GM23338 (cell line): ENCODE measurements at regions not wholly inside any gene's neighbourhood (a gene's known extent, or its start where the extent isn't known, plus 50 kb on each side); places are given as distances from the start of the nearest gene placed in this dataset.

Source experiments
- ATAC-seq: fragments of 200-7000 bp; cut with Tn5 transposase; 3 replicates; pipeline ENCODE4 v1.9.1; 2020
- DNase-seq: peaks from one replicate; pipeline ENCODE4 v3.0.0-alpha.2; 2015; ENCODE audit warnings: low spot score
- H2AFZ ChIP-seq: fragments of 200-600 bp; sonication (generic); 2 replicates; pipeline ENCODE4 v1.8.0; 2016; ENCODE audit warnings: antibody characterized with exemption, mild to moderate bottlenecking, moderate library complexity
- H3F3A ChIP-seq: fragments of 200-600 bp; sonication (generic); replicated peaks from 2 replicates; pipeline ENCODE4 v1.8.0; 2017; ENCODE audit warnings: antibody characterized with exemption, mixed run types, low read depth
- H3K27ac ChIP-seq: fragments of 200-600 bp; sonication (generic); 2 replicates; pipeline ENCODE4 v1.6.1; 2016; ENCODE audit warnings: low read depth
- H3K27me3 ChIP-seq: fragments of 200-600 bp; sonication (generic); 2 replicates; pipeline ENCODE4 v1.8.0; 2016; ENCODE audit warnings: mild to moderate bottlenecking, mixed run types, moderate library complexity; ENCODE audit not compliant: insufficient read depth
- H3K36me3 ChIP-seq: fragments of 200-600 bp; sonication (generic); 2 replicates; pipeline ENCODE4 v1.8.0; 2016; ENCODE audit warnings: mild to moderate bottlenecking; ENCODE audit not compliant: insufficient read depth
- H3K4me1 ChIP-seq: fragments of 200-600 bp; sonication (generic); 2 replicates; pipeline ENCODE4 v1.8.0; 2016; ENCODE audit warnings: mild to moderate bottlenecking, moderate library complexity; ENCODE audit not compliant: insufficient read depth
- H3K4me2 ChIP-seq: fragments of 200-600 bp; sonication (generic); 2 replicates; pipeline ENCODE4 v1.7.1; 2017; ENCODE audit warnings: mixed run types
- H3K4me3 ChIP-seq: fragments of 200-600 bp; sonication (generic); 2 replicates; pipeline ENCODE4 v1.6.1; 2016; ENCODE audit warnings: mixed run types
- H3K79me2 ChIP-seq: fragments of 200-600 bp; sonication (generic); replicated peaks from 2 replicates; pipeline ENCODE4 v1.8.0; 2017; ENCODE audit warnings: mild to moderate bottlenecking; ENCODE audit not compliant: insufficient read depth
- H3K9me2 ChIP-seq: fragments of 200-600 bp; sonication (generic); 2 replicates; pipeline ENCODE4 v1.8.0; 2017; ENCODE audit not compliant: insufficient read depth
- H4K20me1 ChIP-seq: fragments of 200-600 bp; sonication (generic); replicated peaks from 2 replicates; pipeline ENCODE4 v1.8.0; 2017; ENCODE audit warnings: mild to moderate bottlenecking; ENCODE audit not compliant: insufficient read depth
- H3K27ac Mint-ChIP-seq: 2 replicates; pipeline ENCODE4 v1.8.0; 2020; ENCODE audit warnings: inconsistent platforms, mild to moderate bottlenecking, moderate library complexity, mixed read lengths
- H3K27me3 Mint-ChIP-seq: 3 replicates; pipeline ENCODE4 v1.8.0; 2022; ENCODE audit warnings: low read depth, mild to moderate bottlenecking, moderate library complexity, mixed read lengths, inconsistent platforms; ENCODE audit not compliant: insufficient read depth, poor library complexity
- H3K36me3 Mint-ChIP-seq: 3 replicates; pipeline ENCODE4 v1.8.0; 2021; ENCODE audit warnings: low read depth, mild to moderate bottlenecking, inconsistent platforms, moderate library complexity, mixed read lengths
- H3K4me1 Mint-ChIP-seq: 3 replicates; pipeline ENCODE4 v1.8.0; 2020; ENCODE audit warnings: mild to moderate bottlenecking, inconsistent platforms, mixed read lengths
- H3K4me3 Mint-ChIP-seq: 3 replicates; pipeline ENCODE4 v1.8.0; 2021; ENCODE audit warnings: moderate library complexity, mild to moderate bottlenecking, inconsistent platforms, mixed read lengths
- H3K9me3 Mint-ChIP-seq: 3 replicates; pipeline ENCODE4 v1.8.0; 2020; ENCODE audit warnings: moderate library complexity, mild to moderate bottlenecking, inconsistent platforms, mixed read lengths
- TF ChIP-seq, protein P1 (sequence below): IDR thresholded peaks from 2 replicates; pipeline ENCODE4 v1.6.1; 2016; ENCODE audit warnings: antibody characterized with exemption
- TF ChIP-seq, protein P2 (sequence below), 2 experiments: fragments of 200-600 bp in 1 of 2; sonication (generic) in 1 of 2; conservative IDR thresholded peaks; 2 replicates each; pipeline versions ENCODE4 v1.5.1 to v1.6.1; 2016 to 2017; ENCODE audit warnings: antibody characterized with exemption in 2 of 2, low read depth in 2 of 2, mild to moderate bottlenecking in 2 of 2, moderate library complexity in 1 of 2
- TF ChIP-seq, protein P3 (sequence below): fragments of 250-450 bp; sonication (Bioruptor Pico); IDR thresholded peaks from 2 replicates; pipeline ENCODE4 v1.5.0; 2020; ENCODE audit warnings: mild to moderate bottlenecking, moderate library complexity

DNA sequence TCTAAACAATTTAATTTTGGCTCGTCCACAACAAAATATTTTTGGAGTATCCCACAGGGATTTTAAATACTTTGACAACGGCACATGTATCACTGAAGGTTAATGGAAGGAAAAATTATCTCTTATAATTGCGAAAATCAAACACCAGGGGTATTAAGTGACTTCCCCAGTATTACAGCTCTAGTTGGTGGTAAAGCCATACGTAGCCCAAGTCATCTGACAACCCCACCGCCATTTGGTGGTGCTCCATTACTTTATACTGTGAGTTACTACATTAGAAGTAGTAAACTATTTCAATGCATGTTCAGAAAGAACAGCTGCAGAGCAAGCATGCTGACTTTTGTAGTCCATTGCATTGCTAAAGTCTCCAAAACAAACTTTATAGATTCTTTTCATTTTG lies 179.7 kb downstream of the HGF start:
- DNase-seq (no peak), ATAC-seq (no peak)
- Histone ChIP-seq H3K27me3 (no peaks in the 10 kb centered on the region), H3K36me3 (no peaks in the 10 kb centered on the region), H3K4me1 (no peaks in the 10 kb centered on the region), H3K79me2 (no peaks in the 10 kb centered on the region), H4K20me1 (no peaks in the 10 kb centered on the region), H3K4me2 (no peak overlapping the region), H3K4me3 (no peak overlapping the region), H3F3A (no peaks in the 10 kb centered on the region), H3K9me2 (peaks cover 3% of the 10 kb centered on the region; the same call in 1 of the 2 replicates), H2AFZ (no peak overlapping the region), H3K27ac (no peak overlapping the region)
- no peaks in the 10 kb centered on the region for H3K36me3 Mint-ChIP-seq
- H3K9me3 Mint-ChIP-seq, result no peaks in the 10 kb centered on the region
- no peak overlapping the region for H3K27ac Mint-ChIP-seq
- no peak overlapping the region for H3K4me3 Mint-ChIP-seq
- no peaks in the 10 kb centered on the region for H3K4me1 Mint-ChIP-seq
- H3K27me3 Mint-ChIP-seq, result peaks cover 2% of the 10 kb centered on the region
- TF ChIP-seq, protein P1, sequence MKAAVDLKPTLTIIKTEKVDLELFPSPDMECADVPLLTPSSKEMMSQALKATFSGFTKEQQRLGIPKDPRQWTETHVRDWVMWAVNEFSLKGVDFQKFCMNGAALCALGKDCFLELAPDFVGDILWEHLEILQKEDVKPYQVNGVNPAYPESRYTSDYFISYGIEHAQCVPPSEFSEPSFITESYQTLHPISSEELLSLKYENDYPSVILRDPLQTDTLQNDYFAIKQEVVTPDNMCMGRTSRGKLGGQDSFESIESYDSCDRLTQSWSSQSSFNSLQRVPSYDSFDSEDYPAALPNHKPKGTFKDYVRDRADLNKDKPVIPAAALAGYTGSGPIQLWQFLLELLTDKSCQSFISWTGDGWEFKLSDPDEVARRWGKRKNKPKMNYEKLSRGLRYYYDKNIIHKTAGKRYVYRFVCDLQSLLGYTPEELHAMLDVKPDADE, result no peak
- TF ChIP-seq, protein P2, sequence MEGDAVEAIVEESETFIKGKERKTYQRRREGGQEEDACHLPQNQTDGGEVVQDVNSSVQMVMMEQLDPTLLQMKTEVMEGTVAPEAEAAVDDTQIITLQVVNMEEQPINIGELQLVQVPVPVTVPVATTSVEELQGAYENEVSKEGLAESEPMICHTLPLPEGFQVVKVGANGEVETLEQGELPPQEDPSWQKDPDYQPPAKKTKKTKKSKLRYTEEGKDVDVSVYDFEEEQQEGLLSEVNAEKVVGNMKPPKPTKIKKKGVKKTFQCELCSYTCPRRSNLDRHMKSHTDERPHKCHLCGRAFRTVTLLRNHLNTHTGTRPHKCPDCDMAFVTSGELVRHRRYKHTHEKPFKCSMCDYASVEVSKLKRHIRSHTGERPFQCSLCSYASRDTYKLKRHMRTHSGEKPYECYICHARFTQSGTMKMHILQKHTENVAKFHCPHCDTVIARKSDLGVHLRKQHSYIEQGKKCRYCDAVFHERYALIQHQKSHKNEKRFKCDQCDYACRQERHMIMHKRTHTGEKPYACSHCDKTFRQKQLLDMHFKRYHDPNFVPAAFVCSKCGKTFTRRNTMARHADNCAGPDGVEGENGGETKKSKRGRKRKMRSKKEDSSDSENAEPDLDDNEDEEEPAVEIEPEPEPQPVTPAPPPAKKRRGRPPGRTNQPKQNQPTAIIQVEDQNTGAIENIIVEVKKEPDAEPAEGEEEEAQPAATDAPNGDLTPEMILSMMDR (conservative IDR thresholded peaks at IDR 0.05; ENCODE audit: low read depth in 2 of 2), result peak in 1 of 2 experiments; percentile 22; a peak in 2 of 4 replicates
- TF ChIP-seq, protein P3, sequence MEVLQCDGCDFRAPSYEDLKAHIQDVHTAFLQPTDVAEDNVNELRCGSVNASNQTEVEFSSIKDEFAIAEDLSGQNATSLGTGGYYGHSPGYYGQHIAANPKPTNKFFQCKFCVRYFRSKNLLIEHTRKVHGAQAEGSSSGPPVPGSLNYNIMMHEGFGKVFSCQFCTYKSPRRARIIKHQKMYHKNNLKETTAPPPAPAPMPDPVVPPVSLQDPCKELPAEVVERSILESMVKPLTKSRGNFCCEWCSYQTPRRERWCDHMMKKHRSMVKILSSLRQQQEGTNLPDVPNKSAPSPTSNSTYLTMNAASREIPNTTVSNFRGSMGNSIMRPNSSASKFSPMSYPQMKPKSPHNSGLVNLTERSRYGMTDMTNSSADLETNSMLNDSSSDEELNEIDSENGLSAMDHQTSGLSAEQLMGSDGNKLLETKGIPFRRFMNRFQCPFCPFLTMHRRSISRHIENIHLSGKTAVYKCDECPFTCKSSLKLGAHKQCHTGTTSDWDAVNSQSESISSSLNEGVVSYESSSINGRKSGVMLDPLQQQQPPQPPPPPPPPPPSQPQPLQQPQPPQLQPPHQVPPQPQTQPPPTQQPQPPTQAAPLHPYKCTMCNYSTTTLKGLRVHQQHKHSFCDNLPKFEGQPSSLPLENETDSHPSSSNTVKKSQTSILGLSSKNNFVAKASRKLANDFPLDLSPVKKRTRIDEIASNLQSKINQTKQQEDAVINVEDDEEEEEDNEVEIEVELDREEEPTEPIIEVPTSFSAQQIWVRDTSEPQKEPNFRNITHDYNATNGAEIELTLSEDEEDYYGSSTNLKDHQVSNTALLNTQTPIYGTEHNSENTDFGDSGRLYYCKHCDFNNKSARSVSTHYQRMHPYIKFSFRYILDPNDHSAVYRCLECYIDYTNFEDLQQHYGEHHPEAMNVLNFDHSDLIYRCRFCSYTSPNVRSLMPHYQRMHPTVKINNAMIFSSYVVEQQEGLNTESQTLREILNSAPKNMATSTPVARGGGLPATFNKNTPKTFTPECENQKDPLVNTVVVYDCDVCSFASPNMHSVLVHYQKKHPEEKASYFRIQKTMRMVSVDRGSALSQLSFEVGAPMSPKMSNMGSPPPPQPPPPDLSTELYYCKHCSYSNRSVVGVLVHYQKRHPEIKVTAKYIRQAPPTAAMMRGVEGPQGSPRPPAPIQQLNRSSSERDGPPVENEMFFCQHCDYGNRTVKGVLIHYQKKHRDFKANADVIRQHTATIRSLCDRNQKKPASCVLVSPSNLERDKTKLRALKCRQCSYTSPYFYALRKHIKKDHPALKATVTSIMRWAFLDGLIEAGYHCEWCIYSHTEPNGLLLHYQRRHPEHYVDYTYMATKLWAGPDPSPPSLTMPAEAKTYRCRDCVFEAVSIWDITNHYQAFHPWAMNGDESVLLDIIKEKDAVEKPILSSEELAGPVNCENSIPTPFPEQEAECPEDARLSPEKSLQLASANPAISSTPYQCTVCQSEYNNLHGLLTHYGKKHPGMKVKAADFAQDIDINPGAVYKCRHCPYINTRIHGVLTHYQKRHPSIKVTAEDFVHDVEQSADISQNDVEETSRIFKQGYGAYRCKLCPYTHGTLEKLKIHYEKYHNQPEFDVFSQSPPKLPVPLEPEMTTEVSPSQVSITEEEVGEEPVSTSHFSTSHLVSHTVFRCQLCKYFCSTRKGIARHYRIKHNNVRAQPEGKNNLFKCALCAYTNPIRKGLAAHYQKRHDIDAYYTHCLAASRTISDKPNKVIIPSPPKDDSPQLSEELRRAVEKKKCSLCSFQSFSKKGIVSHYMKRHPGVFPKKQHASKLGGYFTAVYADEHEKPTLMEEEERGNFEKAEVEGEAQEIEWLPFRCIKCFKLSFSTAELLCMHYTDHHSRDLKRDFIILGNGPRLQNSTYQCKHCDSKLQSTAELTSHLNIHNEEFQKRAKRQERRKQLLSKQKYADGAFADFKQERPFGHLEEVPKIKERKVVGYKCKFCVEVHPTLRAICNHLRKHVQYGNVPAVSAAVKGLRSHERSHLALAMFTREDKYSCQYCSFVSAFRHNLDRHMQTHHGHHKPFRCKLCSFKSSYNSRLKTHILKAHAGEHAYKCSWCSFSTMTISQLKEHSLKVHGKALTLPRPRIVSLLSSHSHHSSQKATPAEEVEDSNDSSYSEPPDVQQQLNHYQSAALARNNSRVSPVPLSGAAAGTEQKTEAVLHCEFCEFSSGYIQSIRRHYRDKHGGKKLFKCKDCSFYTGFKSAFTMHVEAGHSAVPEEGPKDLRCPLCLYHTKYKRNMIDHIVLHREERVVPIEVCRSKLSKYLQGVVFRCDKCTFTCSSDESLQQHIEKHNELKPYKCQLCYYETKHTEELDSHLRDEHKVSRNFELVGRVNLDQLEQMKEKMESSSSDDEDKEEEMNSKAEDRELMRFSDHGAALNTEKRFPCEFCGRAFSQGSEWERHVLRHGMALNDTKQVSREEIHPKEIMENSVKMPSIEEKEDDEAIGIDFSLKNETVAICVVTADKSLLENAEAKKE (CRISPR knock-in tag), result no peak
